ENCODE measurements at regions not wholly inside any gene's neighbourhood (a gene's known extent, or its start where the extent isn't known, plus 50 kb on each side); places are given as distances from the start of the nearest gene placed in this dataset.

- no peak for TF ChIP-seq CTCF (IDR thresholded peaks at IDR 0.05)
- TF ChIP-seq POLR2A (IDR thresholded peaks at IDR 0.05) = no peak
Measured at GRCh38 chr9:129287619-129288305, 109.7 kb upstream of the IER5L start.
